K562 (cell line): ENCODE measurements at regions not wholly inside any gene's neighbourhood (a gene's known extent, or its start where the extent isn't known, plus 50 kb on each side); places are given as distances from the start of the nearest gene placed in this dataset.

ENCODE experiments used
- FOS ChIP-seq: IDR thresholded peaks from 3 replicates; pipeline ENCODE4 v1.6.1; 2011; ENCODE audit not compliant: insufficient read length; ENCODE audit errors: extremely low read depth
- MAFK ChIP-seq: IDR thresholded peaks from 2 replicates; pipeline ENCODE4 v1.6.1; 2011; ENCODE audit warnings: low read length, improper control_type of control experiment
- MYC ChIP-seq, 2 experiments: fragments of 250-450 bp in 1 of 2; sonication (Bioruptor Pico) in 1 of 2; IDR thresholded peaks; 2 replicates each; pipeline versions ENCODE4 v1.5.1 to v1.6.1; 2012 to 2021; ENCODE audit warnings: low read depth in 2 of 2, borderline replicate concordance in 1 of 2, improper control_type of control experiment in 1 of 2, low read length in 1 of 2, mild to moderate bottlenecking in 1 of 2, moderate library complexity in 1 of 2
- NFATC3 ChIP-seq: fragments of 450-650 bp; IDR thresholded peaks from 2 replicates; pipeline ENCODE4 v1.6.1; 2017; ENCODE audit warnings: mild to moderate bottlenecking
- SREBF2 ChIP-seq: sonication (generic); formaldehyde crosslinking; IDR thresholded peaks from 2 replicates; pipeline ENCODE4 v1.4.0; 2020; ENCODE audit warnings: mild to moderate bottlenecking, missing genetic modification reagents
- ZNF589 ChIP-seq: fragments of 200-800 bp; sonication (Bioruptor generic); IDR thresholded peaks from 2 replicates; pipeline ENCODE4 v1.6.1; 2016; ENCODE audit warnings: low read depth, missing genetic modification characterization, missing compliant biosample characterization
- TF ChIP-seq, protein P1 (sequence below), 3 experiments: IDR thresholded peaks in 2 of 3; conservative IDR thresholded peaks in 1 of 3; 2 replicates each; pipeline ENCODE4 v1.5.1; 2011 to 2012; ENCODE audit warnings: low read length in 3 of 3, mild to moderate bottlenecking in 3 of 3, control low read depth in 2 of 3, improper control_type of control experiment in 1 of 3, inconsistent platforms in 1 of 3, low read depth in 1 of 3, mixed read lengths in 1 of 3, moderate library complexity in 1 of 3; ENCODE audit not compliant: insufficient read depth in 2 of 3

DNA sequence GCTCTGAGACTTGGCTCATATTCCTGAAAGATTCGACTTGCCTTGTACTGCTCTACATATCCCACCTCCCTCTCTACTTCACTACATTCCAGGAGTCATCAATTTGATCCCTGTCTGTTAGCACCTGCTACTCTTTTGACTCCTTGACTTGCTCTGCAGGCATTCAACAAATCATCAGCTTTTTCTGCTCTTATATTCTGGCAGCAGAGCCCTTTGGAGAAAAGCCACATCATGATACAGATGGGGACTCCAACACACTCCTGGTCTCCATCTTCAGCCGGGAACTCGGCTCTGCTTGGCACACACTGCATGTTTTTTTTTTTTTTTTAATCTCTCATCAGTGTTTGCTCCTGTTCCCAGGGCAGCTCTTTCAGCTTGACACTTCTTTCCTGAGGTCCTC, 293.2 kb upstream of the LCORL start:
- TF ChIP-seq NFATC3 (no peak), SREBF2 (CRISPR knock-in tag) (no peak), ZNF589 (CRISPR knock-in tag) (no peak), MYC (IDR thresholded peaks at IDR 0.05; ENCODE audit: low read depth, low read length) (no peak), MYC (CRISPR knock-in tag; IDR thresholded peaks at IDR 0.05; ENCODE audit: borderline replicate concordance, low read depth) (no peak), FOS (no peak), MAFK (no peak)
- TF ChIP-seq, protein P1, sequence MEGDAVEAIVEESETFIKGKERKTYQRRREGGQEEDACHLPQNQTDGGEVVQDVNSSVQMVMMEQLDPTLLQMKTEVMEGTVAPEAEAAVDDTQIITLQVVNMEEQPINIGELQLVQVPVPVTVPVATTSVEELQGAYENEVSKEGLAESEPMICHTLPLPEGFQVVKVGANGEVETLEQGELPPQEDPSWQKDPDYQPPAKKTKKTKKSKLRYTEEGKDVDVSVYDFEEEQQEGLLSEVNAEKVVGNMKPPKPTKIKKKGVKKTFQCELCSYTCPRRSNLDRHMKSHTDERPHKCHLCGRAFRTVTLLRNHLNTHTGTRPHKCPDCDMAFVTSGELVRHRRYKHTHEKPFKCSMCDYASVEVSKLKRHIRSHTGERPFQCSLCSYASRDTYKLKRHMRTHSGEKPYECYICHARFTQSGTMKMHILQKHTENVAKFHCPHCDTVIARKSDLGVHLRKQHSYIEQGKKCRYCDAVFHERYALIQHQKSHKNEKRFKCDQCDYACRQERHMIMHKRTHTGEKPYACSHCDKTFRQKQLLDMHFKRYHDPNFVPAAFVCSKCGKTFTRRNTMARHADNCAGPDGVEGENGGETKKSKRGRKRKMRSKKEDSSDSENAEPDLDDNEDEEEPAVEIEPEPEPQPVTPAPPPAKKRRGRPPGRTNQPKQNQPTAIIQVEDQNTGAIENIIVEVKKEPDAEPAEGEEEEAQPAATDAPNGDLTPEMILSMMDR (IDR thresholded peaks at IDR 0.05 in 2 of 3, conservative IDR thresholded peaks at IDR 0.05 in 1 of 3; ENCODE audit: insufficient read depth in 2 of 3, low read depth in 1 of 3, low read length in 3 of 3): no peak
